Dermis microvascular lymphatic vessel endothelial cell (primary cell): ENCODE measurements at regions not wholly inside any gene's neighbourhood (a gene's known extent, or its start where the extent isn't known, plus 50 kb on each side); places are given as distances from the start of the nearest gene placed in this dataset.

Source experiments
- DNase-seq, 2 donors: peaks; one replicate each; pipeline versions ENCODE4 v3.0.0 to v3.0.0-alpha.2; 2010; ENCODE audit warnings: low read depth in 2 of 2

- DNase-seq: no peak
Observed at GRCh38 chr5:167171056-167171455, 1120.4 kb upstream of the WWC1 start.

GRCh38 chr5:167177736-167178135 lies 1113.7 kb upstream of the WWC1 start:
- no peak for DNase-seq

GRCh38 chr5:167180906-167181305 lies 1110.5 kb upstream of the WWC1 start:
- DNase-seq: no peak

- no peak for DNase-seq
Observed at GRCh38 chr5:167205881-167206280, 1085.6 kb upstream of the WWC1 start.

- no peak for DNase-seq
Observed at GRCh38 chr5:167207081-167207480, 1084.4 kb upstream of the WWC1 start.

- peak in 1 of 2 donors; percentile 7 for DNase-seq
Observed at GRCh38 chr5:167208911-167209310, 1082.5 kb upstream of the WWC1 start.

GRCh38 chr5:167217097-167217743 lies 1074.2 kb upstream of the WWC1 start:
- DNase-seq: peak in 1 of 2 donors; percentile 6

GRCh38 chr5:167219298-167219697 lies 1072.1 kb upstream of the WWC1 start:
- no peak for DNase-seq

- DNase-seq: no peak
Observed at GRCh38 chr5:167226386-167226785, 1065.1 kb upstream of the WWC1 start.

- no peak for DNase-seq
Observed at GRCh38 chr5:167228134-167228533, 1063.3 kb upstream of the WWC1 start.

- DNase-seq: no peak
Observed at GRCh38 chr5:167229751-167230150, 1061.7 kb upstream of the WWC1 start.

- no peak for DNase-seq
Observed at GRCh38 chr5:167230414-167230813, 1061.0 kb upstream of the WWC1 start.

- DNase-seq: no peak
Observed at GRCh38 chr5:167232675-167233311, 1058.7 kb upstream of the WWC1 start.

GRCh38 chr5:167233507-167234220 lies 1057.8 kb upstream of the WWC1 start:
- no peak for DNase-seq

GRCh38 chr5:167241436-167242067 lies 1049.9 kb upstream of the WWC1 start:
- no peak for DNase-seq

- no peak for DNase-seq
Observed at GRCh38 chr5:167242701-167243100, 1048.7 kb upstream of the WWC1 start.

- no peak for DNase-seq
Observed at GRCh38 chr5:167243463-167243862, 1048.0 kb upstream of the WWC1 start.

- no peak for DNase-seq
Observed at GRCh38 chr5:167244583-167244982, 1046.9 kb upstream of the WWC1 start.

GRCh38 chr5:167245868-167246267 lies 1045.6 kb upstream of the WWC1 start:
- DNase-seq: no peak

GRCh38 chr5:167247816-167248215 lies 1043.6 kb upstream of the WWC1 start:
- no peak for DNase-seq

GRCh38 chr5:167248257-167248656 lies 1043.2 kb upstream of the WWC1 start:
- DNase-seq: no peak

- DNase-seq: no peak
Observed at GRCh38 chr5:167250996-167251395, 1040.4 kb upstream of the WWC1 start.
